Hematopoietic multipotent progenitor cell treated with erythropoietin and hydrocortisone succinate and interleukin-3 and kit ligand, for 6 days (in vitro differentiated cells): ENCODE measurements at regions not wholly inside any gene's neighbourhood (a gene's known extent, or its start where the extent isn't known, plus 50 kb on each side); places are given as distances from the start of the nearest gene placed in this dataset.
A peak's percentile ranks its signal among the peaks of the same experiment; 100 is the strongest.
"Not testable (repeated sequence)": the region's sequence is repeated elsewhere in the genome, so short reads cannot be mapped to it uniquely, and the experiment has no call there.

Experiments
- DNase-seq: peaks from one replicate; pipeline ENCODE4 v3.0.0-alpha.2; 2015

GRCh38 chr11:81245791-81246190 is 1487.9 kb downstream of the FAM181B start:
- no peak for DNase-seq

- no peak for DNase-seq
Observed at GRCh38 chr11:81241672-81242275, 1491.9 kb downstream of the FAM181B start.

- DNase-seq = peak; percentile 56
Observed at GRCh38 chr11:81237139-81237538, 1496.5 kb downstream of the FAM181B start.

GRCh38 chr11:81227409-81227808 is 1506.3 kb downstream of the FAM181B start:
- not testable (repeated sequence) for DNase-seq

GRCh38 chr11:81224396-81224795 is 1509.3 kb downstream of the FAM181B start:
- no peak for DNase-seq

- DNase-seq = no peak
Observed at GRCh38 chr11:81222491-81222890, 1511.2 kb downstream of the FAM181B start.

- DNase-seq = no peak
Observed at GRCh38 chr11:81220146-81220895, 1513.3 kb downstream of the FAM181B start.

- no peak for DNase-seq
Observed at GRCh38 chr11:81219661-81220060, 1514.0 kb downstream of the FAM181B start.

- no peak for DNase-seq
Observed at GRCh38 chr11:81218440-81218839, 1515.2 kb downstream of the FAM181B start.

GRCh38 chr11:81211050-81211449 is 1522.6 kb downstream of the FAM181B start:
- DNase-seq = no peak

GRCh38 chr11:81207421-81208054 is 1526.1 kb downstream of the FAM181B start:
- no peak for DNase-seq

GRCh38 chr11:81203876-81204275 is 1529.8 kb downstream of the FAM181B start:
- no peak for DNase-seq

GRCh38 chr11:81197396-81197795 is 1536.3 kb downstream of the FAM181B start:
- DNase-seq = no peak

GRCh38 chr11:81192516-81192915 is 1541.1 kb downstream of the FAM181B start:
- no peak for DNase-seq

- no peak for DNase-seq
Observed at GRCh38 chr11:81190546-81190945, 1543.1 kb downstream of the FAM181B start.

- DNase-seq = not testable (repeated sequence)
Observed at GRCh38 chr11:81187033-81187432, 1546.6 kb downstream of the FAM181B start.

GRCh38 chr11:81174646-81175330 is 1558.9 kb downstream of the FAM181B start:
- no peak for DNase-seq

- DNase-seq = no peak
Observed at GRCh38 chr11:81165164-81165563, 1568.5 kb downstream of the FAM181B start.

- DNase-seq = no peak
Observed at GRCh38 chr11:81159900-81160299, 1573.8 kb downstream of the FAM181B start.

- DNase-seq = no peak
Observed at GRCh38 chr11:81135570-81135969, 1598.1 kb downstream of the FAM181B start.

- DNase-seq = no peak
Observed at GRCh38 chr11:81129618-81130017, 1604.0 kb downstream of the FAM181B start.

GRCh38 chr11:81112718-81113117 is 1620.9 kb downstream of the FAM181B start:
- DNase-seq = no peak

GRCh38 chr11:81104051-81104450 is 1629.6 kb downstream of the FAM181B start:
- no peak for DNase-seq

GRCh38 chr11:81098471-81098870 is 1635.2 kb downstream of the FAM181B start:
- no peak for DNase-seq
